Mucosa of rectum (tissue), 2 donors: ENCODE measurements at regions not wholly inside any gene's neighbourhood (a gene's known extent, or its start where the extent isn't known, plus 50 kb on each side); places are given as distances from the start of the nearest gene placed in this dataset.
A peak's percentile ranks its signal among the peaks of the same experiment; 100 is the strongest.

Experiments
- H3K27ac ChIP-seq, 2 donors: one replicate each; pipeline ENCODE4 v1.7.0; 2013; ENCODE audit warnings: inconsistent platforms in 2 of 2, low read depth in 2 of 2, low read length in 2 of 2
- H3K27me3 ChIP-seq, 2 donors: one replicate each; pipeline ENCODE4 v1.7.0; 2013; ENCODE audit warnings: low read length in 2 of 2; ENCODE audit not compliant: control insufficient read depth in 2 of 2, insufficient read depth in 2 of 2
- H3K36me3 ChIP-seq, 2 donors: one replicate each; pipeline ENCODE4 v1.7.0; 2013; ENCODE audit warnings: low read length in 2 of 2; ENCODE audit not compliant: control insufficient read depth in 2 of 2, insufficient read depth in 2 of 2
- H3K4me1 ChIP-seq, 2 donors: one replicate each; pipeline ENCODE4 v1.7.0; 2013; ENCODE audit warnings: low read length in 2 of 2, mild to moderate bottlenecking in 1 of 2; ENCODE audit not compliant: control insufficient read depth in 2 of 2, insufficient read depth in 2 of 2
- H3K4me3 ChIP-seq, 2 donors: one replicate each; pipeline ENCODE4 v1.7.0; 2013; ENCODE audit warnings: low read length in 2 of 2
- H3K9ac ChIP-seq, 2 donors: one replicate each; pipeline ENCODE4 v1.7.0; 2013; ENCODE audit warnings: low read length in 2 of 2, low read depth in 1 of 2, mild to moderate bottlenecking in 1 of 2
- H3K9me3 ChIP-seq, 2 donors: one replicate each; pipeline ENCODE4 v1.7.0; 2013; ENCODE audit warnings: low read length in 2 of 2; ENCODE audit not compliant: control insufficient read depth in 2 of 2
- donor health status: healthy.
- donor health status: Normal muscosa, but diverticular disease.

DNA sequence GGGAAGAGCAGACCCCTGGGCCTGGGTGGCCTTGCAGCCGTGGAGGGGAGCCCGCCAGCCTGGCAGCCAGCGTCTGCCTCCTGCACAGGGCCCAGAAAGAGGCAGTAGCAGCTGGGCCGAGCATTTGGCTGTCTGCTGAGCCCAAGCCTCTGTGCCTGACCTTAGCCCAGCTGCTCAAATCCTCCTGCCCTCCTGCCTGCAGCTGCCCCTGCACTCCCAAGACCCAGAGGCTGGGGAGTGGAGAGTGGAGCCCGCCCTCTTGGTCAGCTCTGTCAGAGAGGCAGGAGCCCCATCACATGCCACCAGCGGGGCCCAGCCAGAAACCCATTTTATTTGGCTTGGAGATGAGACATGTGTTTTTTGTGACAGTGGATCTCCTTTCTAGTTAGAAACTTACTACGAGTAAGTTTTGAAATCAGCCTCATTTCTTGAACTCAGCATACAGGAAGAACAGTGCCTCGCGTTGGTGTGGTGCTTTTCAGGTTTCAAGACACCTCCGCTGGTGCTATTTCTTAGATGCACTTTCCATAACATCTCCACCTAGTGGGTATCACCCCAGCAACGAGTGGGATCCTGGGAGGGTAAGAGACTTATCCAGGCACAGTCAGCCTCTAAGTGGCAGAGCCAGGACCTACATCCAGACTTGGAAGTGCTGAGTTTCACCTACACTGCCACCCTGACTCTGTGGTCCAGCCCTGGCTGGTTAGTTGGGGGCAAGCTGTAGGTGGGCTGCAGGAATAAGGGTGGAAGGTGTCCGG lies 477.1 kb downstream of the RPS24 start:
- H3K9ac ChIP-seq, result no peak overlapping the region
- H3K27ac ChIP-seq, result peak overlapping the region; percentile 7 to 8

DNA sequence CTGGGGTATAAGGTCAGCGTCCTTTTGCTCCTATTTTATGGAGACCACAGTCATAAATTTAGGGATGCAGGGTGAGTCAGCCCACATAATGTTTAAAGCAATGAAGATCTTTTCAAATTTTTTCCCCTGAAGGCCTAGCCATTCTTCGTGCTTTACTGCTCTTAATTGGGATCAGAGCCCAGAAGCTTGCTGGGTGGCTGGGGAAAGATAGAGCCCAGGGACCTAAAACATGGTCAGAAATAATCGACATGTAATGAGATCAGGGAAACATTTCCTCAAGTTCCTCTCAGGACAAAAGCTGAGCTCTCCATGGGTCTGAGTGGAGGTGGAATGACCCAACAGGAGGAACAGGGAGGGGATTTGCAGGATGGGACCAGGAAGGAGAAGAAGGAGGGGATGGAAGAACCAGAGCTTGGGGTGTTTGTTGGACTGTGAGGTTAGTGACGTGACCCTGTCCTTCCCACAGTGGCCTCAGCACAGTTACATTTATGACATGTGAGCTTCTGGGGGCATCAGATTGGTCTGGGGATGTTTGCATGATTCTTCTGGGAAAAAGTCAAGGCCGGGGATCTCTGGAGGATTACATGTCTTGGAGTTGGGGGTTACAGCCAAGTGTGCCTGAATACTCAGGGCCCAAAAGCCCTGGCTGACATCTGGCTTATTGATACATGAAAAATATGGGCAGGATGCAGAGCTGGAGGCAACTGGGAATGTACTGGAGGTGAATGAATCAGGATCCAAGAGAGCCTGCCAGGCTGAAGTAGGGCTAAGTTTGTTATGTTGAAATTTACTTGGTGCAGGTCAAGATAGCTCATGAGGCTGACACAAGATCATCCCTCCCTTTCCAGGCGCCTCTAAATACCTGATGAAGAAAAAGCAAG lies 477.9 kb downstream of the RPS24 start:
- H3K4me1 ChIP-seq, result peaks cover 0 to 5% of the 10 kb centered on the region in 2 donors

More for the DNA sequence above, 477.1 kb downstream of the RPS24 start:
- Histone ChIP-seq H3K4me3 (no peak overlapping the region), H3K9me3 (no peaks in the 10 kb centered on the region), H3K4me1 (peaks cover 0 to 5% of the 10 kb centered on the region in 2 donors), H3K36me3 (no peaks in the 10 kb centered on the region), H3K27me3 (no peaks in the 10 kb centered on the region)

DNA sequence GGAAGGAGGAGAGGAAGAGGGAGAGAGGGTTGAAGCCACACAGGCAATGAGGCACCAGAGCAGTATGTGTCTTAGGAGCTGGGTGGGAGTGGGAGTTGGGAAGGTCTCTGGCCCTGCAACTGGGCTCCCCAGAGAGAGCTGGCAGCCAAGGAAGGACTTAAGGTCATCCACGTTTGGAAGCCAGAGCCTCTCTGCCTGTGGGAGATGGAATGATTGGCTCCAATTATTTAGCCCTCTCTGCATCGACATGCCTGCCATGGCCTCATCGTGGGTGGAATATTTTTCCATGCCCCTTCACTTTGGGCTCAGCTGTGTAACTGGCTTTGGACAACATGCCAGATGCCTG lies 478.5 kb downstream of the RPS24 start:
- H3K27ac ChIP-seq, result no peak overlapping the region
- no peak overlapping the region for H3K4me3 ChIP-seq
- peaks cover 0 to 5% of the 10 kb centered on the region in 2 donors for H3K4me1 ChIP-seq
- H3K9me3 ChIP-seq, result no peaks in the 10 kb centered on the region
- H3K9ac ChIP-seq, result no peak overlapping the region
- no peaks in the 10 kb centered on the region for H3K27me3 ChIP-seq
- H3K36me3 ChIP-seq, result no peaks in the 10 kb centered on the region

More for the DNA sequence above, 477.9 kb downstream of the RPS24 start:
- no peaks in the 10 kb centered on the region for H3K27me3 ChIP-seq
- no peak overlapping the region for H3K9ac ChIP-seq
- no peak overlapping the region for H3K4me3 ChIP-seq
- H3K36me3 ChIP-seq, result no peaks in the 10 kb centered on the region
- no peaks in the 10 kb centered on the region for H3K9me3 ChIP-seq
- no peak overlapping the region for H3K27ac ChIP-seq

DNA sequence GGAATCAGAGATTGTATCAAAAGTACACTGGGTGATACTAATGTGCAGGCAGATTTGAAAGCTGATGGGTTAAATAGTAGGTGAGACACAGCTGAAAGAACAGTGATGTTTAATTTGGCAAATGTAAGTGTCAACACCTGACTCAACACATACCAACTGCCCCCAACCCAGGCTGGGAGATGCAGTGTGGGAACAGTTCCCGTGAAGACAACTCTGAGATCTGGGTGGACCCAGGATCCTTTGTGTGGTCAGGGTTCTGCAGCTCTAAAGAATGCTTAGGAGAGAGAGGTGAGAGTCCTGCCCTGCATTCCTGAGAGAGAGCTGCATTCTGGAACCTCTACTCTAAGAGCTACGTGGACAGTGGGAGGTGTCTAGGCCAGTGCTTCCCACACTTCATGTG lies 479.7 kb downstream of the RPS24 start:
- no peak overlapping the region for H3K9ac ChIP-seq
- H3K27ac ChIP-seq, result no peak overlapping the region
- peaks cover 0 to 5% of the 10 kb centered on the region in 2 donors for H3K4me1 ChIP-seq
- H3K36me3 ChIP-seq, result no peaks in the 10 kb centered on the region
- no peaks in the 10 kb centered on the region for H3K27me3 ChIP-seq
- H3K4me3 ChIP-seq, result no peak overlapping the region
- no peaks in the 10 kb centered on the region for H3K9me3 ChIP-seq

DNA sequence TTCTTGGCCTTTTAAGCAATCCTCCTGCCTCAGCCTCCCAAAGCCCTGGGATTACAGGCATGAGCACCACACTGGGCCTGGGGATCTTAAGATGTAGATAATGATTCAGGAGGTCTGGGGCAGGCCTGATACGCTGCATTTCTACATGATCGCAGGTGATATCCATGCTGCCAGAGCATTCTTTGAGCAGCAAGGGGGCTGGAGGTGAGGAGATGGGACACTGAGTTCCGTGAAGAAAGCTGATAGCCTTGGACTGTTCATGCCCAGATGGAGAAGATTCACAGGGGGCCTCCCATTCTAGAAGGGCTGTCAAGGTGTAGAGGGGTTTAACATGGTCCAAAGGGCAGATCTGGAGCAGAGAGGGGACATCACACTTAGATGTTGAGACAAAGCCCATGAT lies 480.3 kb downstream of the RPS24 start:
- Histone ChIP-seq H3K4me1 (peaks cover 0 to 3% of the 10 kb centered on the region in 2 donors), H3K4me3 (no peak overlapping the region), H3K27ac (peak overlapping the region in 1 of 2 donors; percentile 8), H3K9ac (no peak overlapping the region), H3K9me3 (no peaks in the 10 kb centered on the region), H3K36me3 (no peaks in the 10 kb centered on the region), H3K27me3 (no peaks in the 10 kb centered on the region)

DNA sequence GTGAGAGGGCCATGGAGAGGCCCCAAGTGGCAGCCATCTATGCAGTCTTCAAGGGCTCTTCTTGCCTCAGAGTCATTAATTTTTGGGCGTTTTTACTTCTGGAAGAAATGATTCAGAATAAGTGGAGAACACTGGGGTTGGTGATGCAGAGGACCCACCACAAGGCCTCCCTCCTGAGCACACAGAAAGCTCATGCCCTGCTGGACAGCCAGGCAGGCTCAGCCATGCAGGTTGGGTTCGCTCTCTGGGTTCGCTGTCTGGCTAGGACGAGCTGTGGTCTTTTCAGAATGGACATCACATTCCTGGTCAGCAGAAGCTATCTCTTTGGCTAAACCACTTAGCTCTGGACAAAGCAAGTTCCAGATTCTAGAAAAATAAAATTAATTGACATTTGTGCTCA lies 480.8 kb downstream of the RPS24 start:
- H3K27ac ChIP-seq, result no peak overlapping the region
- H3K4me3 ChIP-seq, result no peak overlapping the region
- no peaks in the 10 kb centered on the region for H3K27me3 ChIP-seq
- H3K4me1 ChIP-seq, result peaks cover 0 to 3% of the 10 kb centered on the region in 2 donors
- H3K9me3 ChIP-seq, result no peaks in the 10 kb centered on the region
- H3K9ac ChIP-seq, result no peak overlapping the region
- no peaks in the 10 kb centered on the region for H3K36me3 ChIP-seq

DNA sequence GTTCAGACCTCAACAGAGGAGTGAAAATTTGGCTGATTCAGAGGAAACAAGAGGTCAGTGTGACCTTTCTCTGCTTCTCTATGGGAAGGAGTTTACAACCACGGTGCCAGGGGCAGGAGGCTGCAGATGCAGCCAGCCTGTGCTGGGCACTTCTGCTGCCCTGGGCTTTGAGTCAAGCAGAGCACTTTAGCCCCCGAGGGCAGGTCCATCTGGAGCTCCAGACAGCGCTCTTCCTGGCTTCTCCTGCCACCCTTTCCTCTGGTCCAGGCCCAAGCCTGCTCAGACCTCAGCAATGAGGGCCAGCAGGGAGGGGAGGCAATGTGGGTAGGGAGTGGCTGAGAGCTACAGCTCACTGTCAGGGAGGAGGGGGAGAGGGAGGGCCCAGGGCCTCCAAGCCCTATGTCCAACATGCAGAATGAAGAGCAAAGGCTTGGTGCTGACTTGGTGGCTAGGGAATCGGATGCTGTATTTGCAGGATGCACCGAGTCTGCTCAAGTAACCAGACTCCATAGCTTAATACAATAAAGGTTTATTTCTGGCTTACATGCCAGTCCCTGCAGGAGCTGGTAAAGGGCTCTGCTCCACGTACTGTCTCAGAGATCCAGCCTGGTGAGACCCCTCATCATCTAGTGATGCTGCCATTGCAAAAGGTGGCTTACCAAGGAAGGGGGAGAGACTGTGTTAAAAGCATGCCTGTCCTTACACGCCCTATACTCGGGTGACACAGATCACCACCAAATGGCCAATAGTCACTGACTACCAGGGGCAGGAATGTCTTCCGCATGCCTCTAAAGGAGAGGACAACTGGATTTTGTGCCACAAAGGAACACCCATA lies 481.6 kb downstream of the RPS24 start:
- Histone ChIP-seq H3K4me1 (peaks cover 0 to 3% of the 10 kb centered on the region in 2 donors), H3K9ac (no peak overlapping the region), H3K9me3 (no peaks in the 10 kb centered on the region), H3K4me3 (no peak overlapping the region), H3K27me3 (no peaks in the 10 kb centered on the region), H3K27ac (peak overlapping the region in 1 of 2 donors; percentile 25), H3K36me3 (no peaks in the 10 kb centered on the region)

DNA sequence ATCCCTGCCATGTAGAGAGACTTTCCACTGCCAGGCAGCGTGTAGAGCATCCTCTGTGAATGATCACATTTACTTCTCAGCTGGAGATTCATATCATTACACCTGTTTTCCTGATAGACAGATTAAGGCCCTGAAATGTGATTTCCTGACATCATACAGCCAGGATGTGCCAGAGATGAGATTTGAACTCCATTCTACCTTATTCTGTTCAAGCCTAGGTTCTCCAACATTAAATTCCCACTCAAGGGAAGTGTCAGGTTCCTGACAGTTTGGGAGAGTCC lies 482.1 kb downstream of the RPS24 start:
- no peaks in the 10 kb centered on the region for H3K9me3 ChIP-seq
- H3K4me3 ChIP-seq, result no peak overlapping the region
- peaks cover 0 to 3% of the 10 kb centered on the region in 2 donors for H3K4me1 ChIP-seq
- no peak overlapping the region for H3K27ac ChIP-seq
- no peak overlapping the region for H3K9ac ChIP-seq
- no peaks in the 10 kb centered on the region for H3K27me3 ChIP-seq
- H3K36me3 ChIP-seq, result no peaks in the 10 kb centered on the region

DNA sequence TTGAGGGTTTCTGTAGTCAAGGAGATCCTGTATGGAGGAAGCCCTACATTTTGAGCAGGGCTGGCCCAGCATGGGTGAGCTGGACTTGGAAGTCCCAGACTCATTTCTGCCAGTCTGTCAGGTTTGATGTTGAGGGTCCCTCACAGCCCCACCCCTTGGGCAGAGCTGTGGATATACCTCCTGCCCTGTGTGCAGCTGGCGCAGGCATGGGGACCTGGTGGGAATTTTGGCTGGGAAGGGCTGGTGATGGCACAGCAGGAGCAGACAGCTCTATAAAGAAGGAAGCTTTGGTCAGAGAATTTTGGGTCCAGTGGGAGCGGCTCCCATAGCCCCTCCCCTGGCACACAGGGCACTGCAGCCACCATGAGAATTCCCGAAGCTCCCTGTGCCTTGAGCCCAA lies 482.6 kb downstream of the RPS24 start:
- H3K4me3 ChIP-seq, result no peak overlapping the region
- no peak overlapping the region for H3K27ac ChIP-seq
- no peak overlapping the region for H3K9ac ChIP-seq
- no peaks in the 10 kb centered on the region for H3K27me3 ChIP-seq
- peaks cover 0 to 3% of the 10 kb centered on the region in 2 donors for H3K4me1 ChIP-seq
- H3K9me3 ChIP-seq, result no peaks in the 10 kb centered on the region
- no peaks in the 10 kb centered on the region for H3K36me3 ChIP-seq

DNA sequence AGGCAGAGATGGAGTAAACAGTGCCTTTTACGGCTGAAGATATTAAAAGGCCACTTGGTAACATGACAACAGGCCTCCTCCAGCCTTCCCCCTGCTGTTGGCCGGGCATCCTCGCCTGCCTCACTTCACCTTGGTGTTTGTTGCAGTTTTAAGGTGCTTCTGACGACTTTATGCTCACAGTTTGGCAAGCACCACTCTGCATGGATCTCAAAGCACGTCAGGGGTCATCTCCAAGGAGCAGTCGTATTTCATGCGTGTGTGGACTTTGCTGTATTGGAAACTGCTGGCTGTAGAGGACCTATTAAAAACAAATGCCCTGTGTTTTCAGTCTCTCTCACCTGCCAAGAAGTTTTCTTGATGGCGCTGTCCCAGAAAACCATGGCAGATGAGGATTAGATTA lies 483.1 kb downstream of the RPS24 start:
- Histone ChIP-seq H3K9ac (no peak overlapping the region), H3K36me3 (no peaks in the 10 kb centered on the region), H3K4me1 (peaks cover 0 to 3% of the 10 kb centered on the region in 2 donors), H3K27ac (no peak overlapping the region), H3K9me3 (no peaks in the 10 kb centered on the region), H3K4me3 (no peak overlapping the region), H3K27me3 (no peaks in the 10 kb centered on the region)
